Activated CD8-positive, alpha-beta memory T cell treated with anti-CD3 and anti-CD28 coated beads for 36 hours (primary cell): ENCODE measurements at regions not wholly inside any gene's neighbourhood (a gene's known extent, or its start where the extent isn't known, plus 50 kb on each side); places are given as distances from the start of the nearest gene placed in this dataset.
"Not testable (repeated sequence)": the region's sequence is repeated elsewhere in the genome, so short reads cannot be mapped to it uniquely, and the experiment has no call there.

Experiments used
- CTCF ChIA-PET: fragments of 350-600 bp; sonication (Branson Sonifier 250); formaldehyde crosslinking; loops from one replicate; lab custom pipeline; 2021; ENCODE audit warnings: antibody characterized with exemption; lab: Charles Lee
- POLR2A ChIA-PET: fragments of 350-600 bp; sonication (Branson Sonifier 250); formaldehyde crosslinking; loops from one replicate; lab custom pipeline; 2021; ENCODE audit warnings: antibody characterized with exemption; lab: Charles Lee

DNA sequence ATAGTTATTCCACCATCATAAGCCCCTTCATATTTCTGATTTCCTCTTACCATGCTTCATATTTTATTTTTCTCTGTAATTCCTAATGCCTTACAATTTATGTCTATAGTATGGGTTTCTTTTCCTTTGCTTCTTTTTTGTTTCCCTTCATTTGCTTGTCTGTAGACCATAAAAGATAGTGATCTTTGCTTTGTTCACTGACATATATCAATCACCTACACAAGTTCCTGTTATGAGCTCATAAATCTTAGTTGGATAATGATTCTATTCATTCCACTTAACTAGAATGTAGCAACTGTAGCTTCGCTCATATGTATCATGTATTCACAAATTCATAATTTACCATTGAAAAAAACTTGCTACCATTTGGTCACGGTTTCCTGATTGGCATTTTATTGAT, 388.8 kb upstream of the ATXN7L3B start:
- ChIA-PET CTCF (no interaction called here), POLR2A (no interaction called here)

DNA sequence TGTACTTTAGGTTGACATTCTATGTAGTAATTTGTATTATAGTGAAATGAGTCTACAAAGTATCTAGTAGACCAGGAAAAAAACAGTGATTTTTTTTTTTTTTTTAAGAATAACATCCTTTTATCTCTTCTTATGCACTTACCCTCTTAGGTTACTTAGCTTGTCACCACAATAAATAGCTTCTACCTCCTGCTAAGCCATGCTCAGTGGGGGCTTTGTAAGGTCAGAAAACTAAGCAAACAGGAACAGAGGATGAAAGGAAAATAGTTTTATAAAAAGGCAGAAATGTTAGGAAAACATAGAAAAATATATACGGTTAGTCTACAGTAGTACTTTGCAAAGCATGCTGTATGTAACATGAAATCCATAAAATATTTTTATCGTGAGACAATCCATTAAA, 385.3 kb upstream of the ATXN7L3B start:
- POLR2A ChIA-PET = no interaction called here
- CTCF ChIA-PET = no interaction called here

DNA sequence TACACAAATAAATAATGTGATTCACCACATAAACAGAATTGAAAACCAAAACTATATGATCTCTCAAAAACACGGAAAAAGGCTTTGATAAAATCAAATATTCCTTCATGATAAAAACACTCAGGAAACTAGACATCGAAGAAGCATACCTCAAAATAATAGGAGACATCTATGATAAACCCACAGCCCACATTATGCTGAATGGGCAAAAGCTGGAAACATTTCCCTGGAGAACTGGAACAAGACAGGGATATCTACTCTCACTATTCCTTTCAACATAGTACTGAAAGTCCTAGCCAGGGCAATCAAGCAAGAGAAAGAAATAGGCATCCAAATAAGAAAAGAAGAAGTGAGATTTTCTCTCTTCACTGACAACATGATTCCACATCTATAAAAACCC, 371.5 kb upstream of the ATXN7L3B start:
- ChIA-PET POLR2A (no interaction called here), CTCF (no interaction called here)

DNA sequence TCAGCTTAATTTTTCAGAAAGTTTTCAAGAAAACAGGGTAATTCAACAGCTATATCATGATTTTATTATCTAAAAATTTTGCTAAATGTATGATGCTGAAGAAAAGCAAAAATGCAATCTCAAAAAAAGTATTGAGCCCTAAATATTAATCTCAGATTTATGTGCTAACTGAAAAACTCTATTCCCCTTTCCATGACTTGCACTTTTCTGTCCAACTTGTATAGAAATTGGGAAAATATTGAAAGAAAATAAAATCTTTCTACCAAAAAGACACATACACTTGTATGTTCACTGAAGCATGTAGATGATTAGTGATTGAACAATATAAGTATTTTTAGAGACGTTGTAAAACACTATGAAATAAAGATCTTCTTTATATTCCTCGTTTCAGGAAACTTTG, 368.0 kb upstream of the ATXN7L3B start:
- POLR2A ChIA-PET = no interaction called here

DNA sequence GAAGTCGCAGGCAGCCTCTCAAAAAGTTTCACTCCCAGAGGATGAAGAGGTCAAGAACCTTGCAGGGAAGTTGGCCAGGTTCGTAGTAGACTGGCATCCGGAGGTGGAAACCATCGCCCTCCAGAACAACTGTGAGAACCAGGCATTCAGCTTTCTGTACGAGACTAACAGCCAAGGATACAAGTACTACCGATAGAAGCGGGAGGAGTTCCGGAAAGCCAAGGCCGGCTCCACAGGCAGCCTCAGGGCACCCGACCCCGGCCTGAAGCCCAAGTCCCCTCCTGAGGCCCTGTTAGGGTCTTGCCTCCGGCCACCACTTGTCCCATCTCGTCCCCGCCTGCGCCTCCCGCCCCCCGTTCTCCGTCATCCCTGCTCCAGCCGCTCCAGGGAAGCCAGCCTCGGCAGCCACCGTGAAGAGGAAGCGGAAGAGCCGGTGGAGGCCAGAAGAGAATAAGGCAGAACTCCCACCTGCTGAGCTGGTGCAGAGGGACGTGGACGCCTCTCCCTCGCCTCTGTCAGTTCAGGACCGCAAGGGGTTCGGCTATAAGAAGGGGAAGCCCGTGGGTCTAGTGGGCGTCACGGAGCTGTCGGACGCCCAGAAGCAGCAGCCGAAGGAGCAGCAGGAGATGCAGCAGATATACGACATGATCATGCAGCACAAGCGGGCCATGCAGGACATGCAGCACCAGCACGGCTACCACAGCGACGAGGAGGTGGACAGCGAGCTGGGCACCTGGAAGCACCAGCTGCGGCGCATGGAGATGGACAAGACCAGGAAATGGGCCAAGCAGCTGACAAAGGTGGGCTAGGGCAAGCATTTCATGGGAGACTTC, 366.8 kb upstream of the ATXN7L3B start:
- POLR2A ChIA-PET = no interaction called here
- CTCF ChIA-PET = no interaction called here

More for the DNA sequence above, 368.0 kb upstream of the ATXN7L3B start:
- CTCF ChIA-PET = no interaction called here

DNA sequence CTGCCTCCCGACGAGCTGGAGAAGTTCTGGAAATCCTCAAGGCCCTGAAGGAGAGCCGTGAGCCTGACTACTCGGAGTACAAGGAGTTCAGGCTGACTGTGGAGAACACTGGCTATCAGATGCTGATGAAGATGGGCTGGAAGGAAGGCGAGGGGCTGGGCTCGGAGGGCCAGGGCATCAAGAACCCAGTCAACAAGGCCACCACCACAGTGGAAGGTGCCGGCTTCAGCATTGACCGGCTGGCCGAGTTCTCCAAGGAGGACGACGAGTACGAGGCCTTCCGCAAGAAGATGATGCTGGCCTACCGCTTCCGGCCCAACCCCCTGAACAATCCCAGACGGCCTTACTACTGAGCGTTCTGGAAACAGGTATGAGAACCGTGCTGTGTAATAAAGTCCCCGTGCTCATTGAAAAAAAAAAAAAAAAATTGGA, 366.1 kb upstream of the ATXN7L3B start:
- POLR2A ChIA-PET = no interaction called here
- CTCF ChIA-PET = no interaction called here

DNA sequence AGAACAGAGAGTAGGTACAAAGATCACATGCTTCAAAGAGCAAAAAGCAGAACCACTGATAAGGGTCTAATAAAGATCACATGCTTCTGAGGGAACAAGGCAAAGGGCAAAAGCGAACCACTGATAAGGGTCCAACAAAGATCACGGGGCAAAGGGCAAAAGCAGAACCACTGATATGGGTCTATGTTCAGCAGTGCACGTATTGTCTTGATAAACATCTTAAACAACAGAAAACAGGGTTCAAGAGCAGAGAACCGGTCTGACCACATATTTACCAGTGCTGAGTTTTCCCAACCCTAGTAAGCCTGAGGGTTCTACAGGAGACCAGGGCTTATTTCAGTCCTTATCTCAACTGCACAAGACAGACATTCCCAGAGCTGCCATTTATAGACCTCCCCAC, 362.7 kb upstream of the ATXN7L3B start:
- POLR2A ChIA-PET, CTCF ChIA-PET: not testable (repeated sequence)

DNA sequence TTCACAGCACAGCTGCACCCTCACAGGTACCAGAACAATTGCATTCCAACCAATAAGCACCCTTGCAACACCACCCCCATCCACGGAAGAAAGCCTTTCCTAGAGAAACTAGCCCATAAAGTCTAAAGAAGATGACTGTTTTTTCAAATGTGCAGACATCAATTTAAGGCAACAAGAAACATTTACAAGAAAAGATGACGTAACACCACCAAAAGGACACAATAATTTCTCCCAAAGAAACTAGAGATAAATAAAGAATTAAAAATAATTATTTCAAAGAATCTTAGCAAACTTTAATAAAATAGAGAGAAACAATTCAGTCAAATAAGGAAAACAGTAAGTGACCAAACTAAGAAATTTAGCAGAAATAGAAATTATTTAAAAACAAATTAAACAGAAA, 352.3 kb upstream of the ATXN7L3B start:
- POLR2A ChIA-PET = no interaction called here
- CTCF ChIA-PET = no interaction called here

DNA sequence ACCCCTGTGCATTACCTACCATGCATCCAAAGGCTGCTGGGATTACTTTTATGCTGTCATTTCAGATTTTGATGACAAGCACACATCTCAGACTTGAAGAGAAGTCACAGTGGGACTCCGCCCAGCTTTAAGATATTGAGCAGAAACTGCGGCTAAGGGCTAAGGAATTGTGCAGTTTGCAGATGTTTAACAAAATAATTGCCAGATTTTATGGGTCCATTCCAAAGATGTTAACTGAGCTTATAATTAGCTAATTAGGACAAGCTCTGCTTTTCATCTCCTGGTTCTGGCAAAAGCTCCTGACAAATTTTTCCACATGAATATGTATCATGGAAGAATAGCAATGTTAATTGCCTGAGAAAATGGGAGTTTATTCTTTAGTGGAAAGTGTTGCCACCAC, 344.4 kb upstream of the ATXN7L3B start:
- ChIA-PET POLR2A (no interaction called here), CTCF (no interaction called here)

DNA sequence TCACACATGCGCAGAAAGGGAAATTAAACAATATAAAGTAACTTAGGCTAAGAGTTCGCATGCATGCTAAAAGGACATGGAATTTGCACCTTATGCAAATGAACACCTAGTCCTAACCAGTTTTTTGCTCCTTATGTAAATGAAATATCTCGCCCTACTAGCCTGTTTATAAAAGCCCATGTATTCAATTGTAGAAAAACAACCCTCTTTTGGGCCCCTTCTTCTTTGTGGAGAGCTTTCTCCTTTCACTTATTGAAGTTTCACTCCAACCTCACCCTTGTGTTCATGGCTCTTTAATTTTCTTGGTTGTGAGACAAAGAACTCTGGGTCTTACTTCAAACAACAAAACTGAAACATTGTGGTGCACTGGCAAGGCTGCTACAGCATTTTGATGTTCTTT, 333.4 kb upstream of the ATXN7L3B start:
- POLR2A ChIA-PET = no interaction called here
- CTCF ChIA-PET = no interaction called here

DNA sequence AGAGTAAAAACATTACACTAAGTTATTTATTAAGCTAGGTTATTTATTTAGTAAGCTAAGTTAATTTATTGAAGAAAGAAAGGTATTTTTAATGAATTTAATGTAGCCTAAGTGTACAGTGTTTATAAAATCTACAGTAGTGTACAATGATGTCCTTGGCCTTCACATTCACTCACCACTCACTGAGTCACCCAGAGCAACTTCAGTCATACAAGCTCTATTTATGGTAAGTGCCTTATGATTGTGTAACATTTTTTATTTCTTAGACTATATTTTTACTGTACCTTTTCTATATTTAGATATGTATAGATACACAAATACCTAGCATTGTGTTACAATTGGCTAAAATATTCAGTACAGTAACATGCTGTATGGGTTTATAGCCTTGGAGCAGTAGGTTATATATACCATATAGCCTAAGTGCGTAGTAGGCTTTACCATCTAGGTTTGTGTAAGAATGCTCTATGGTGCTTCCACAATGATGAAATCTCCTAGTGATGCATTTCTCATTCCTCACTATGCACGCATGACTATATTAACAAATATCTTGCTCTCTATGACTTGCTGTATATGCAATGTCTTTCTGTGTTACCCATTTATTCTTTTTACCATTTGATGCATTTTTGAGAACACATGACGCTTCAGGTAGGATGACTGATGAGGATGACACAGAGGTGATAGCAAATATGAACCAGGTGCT, 309.6 kb upstream of the ATXN7L3B start:
- CTCF ChIA-PET = no interaction called here

DNA sequence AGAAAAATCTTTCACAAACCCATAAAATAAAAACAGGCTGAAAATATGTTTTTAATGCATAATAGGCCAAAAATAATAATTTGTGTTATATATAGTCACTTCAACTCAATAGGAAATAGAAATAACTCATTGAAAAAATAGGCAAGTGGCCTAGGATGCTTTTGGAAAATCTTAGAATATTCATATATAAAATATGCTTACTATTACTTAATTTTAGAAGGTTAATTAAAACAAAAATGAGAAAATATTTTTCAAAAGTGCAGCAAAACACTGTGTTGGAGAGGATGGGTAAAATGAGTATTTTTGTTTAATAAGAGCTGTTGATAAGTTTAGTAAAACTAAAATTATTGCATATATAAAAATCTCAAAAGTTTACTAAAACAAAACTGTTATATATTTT, 308.0 kb upstream of the ATXN7L3B start:
- CTCF ChIA-PET = no interaction called here
- POLR2A ChIA-PET = no interaction called here

More for the DNA sequence above, 309.6 kb upstream of the ATXN7L3B start:
- POLR2A ChIA-PET = no interaction called here

DNA sequence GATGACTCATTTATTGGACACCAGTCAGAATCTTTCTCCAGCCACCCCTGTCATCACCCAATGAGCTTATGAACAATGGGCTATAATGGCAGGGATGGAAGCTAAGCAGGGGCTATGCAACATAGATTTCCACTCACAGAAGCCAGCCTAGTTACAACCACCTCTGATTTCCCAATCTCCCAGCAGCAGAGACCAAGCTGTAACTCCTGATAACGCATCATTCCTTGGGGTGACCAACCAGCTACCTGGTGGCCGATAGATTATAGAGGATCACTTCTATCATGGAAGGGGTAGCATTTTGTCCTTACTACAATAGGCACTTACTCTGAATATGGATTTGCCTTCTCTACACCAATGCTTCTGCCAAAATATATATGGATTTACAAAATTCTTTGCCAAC, 302.3 kb upstream of the ATXN7L3B start:
- POLR2A ChIA-PET = no interaction called here
- CTCF ChIA-PET = no interaction called here

DNA sequence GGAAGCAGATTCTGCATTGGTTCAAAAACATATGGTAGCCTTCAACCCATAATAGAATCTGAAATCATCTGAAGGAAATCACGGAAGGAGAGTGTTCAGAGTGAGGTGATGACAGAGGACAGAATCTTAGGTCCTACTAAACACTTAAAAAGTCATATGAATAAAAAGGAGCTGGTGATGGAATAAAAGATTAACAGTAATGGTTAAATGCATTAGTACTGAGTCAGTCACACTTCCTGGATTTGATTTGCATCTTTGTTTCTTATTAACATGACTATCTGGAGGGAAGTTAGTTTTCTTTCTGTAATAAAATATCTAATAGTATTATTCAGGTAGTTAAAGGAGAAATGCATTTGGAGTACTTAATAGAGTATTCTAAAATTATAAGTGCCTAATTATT, 296.3 kb upstream of the ATXN7L3B start:
- ChIA-PET CTCF (no interaction called here), POLR2A (no interaction called here)

DNA sequence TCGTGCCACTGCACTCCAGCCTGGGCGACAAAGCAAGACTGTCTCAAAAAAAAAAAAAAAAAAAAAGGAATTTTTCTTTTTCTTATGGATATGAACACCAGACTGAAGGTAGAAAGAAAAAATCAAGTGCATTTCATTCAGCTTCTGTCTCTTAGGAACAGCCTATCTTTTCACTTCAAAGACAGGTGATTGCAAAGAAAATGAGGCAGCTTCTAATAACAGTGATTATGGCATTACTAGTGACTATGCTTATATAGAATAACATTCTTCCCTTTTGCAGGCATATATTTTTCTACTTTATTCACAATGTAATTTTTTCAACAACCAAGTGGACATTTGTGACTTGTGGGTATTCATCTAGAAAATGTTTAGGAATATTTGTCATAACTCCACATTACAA, 295.5 kb upstream of the ATXN7L3B start:
- ChIA-PET CTCF (no interaction called here), POLR2A (no interaction called here)

DNA sequence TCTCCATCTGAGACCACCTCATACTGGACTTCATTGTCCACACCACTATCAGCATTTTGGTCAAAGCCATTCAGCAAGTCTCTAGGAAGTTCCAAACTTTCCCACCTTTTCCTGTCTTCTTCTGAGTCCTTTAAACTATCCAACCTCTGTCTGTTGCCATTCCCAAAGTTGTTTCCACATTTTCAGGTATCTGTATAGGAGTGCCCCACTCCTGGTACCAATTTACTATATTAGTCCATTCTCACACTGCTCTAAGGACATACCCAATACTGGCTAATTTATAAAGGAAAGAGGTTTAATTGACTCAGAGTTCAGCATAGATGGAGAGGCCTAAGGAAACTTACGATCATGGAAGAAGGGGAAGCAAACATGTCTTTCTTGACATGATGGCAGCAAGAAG, 292.2 kb upstream of the ATXN7L3B start:
- ChIA-PET POLR2A (no interaction called here), CTCF (no interaction called here)

DNA sequence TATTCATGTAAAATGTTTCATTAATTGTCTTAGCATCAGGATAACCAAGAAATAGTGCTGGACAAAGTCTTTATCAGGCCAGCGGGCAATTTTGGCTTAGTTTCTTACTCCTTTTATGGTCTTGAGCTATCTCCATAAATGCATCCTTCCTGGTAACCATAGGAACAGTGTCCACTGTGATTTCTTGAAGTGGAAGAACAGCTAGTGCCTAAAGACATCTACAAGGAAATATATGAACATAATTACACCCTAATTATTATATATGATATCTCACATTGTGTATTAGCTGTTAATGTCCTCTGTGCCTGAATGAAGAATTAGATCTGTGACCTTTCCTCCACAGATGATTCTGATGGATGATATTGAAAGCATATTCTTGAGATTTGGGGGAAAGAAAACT, 286.7 kb upstream of the ATXN7L3B start:
- ChIA-PET POLR2A (no interaction called here), CTCF (interaction anchor here (0.6 kb wide), 1 partner anchor 724 kb away, joined by 3 read pairs; no protein-coding TSS in a partner anchor)

DNA sequence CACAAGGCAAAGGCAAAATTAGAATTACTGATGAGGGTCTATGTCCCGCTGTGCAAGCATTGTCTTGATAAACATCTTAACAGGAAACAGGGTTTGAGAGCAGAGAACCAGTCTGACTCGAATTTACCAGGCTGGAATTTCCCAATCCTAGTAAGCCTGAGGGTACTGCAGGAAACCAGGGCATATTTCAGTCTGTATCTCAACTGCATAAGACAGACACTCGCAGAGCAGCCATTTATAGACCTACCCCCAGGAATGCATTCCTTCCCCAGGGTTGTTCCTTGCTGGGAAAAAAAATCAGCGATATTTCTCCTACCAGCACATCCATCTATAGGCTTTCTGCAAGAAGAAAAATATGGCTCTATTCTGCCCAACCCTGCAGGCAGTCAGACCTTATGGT, 283.8 kb upstream of the ATXN7L3B start:
- CTCF ChIA-PET, POLR2A ChIA-PET: not testable (repeated sequence)

DNA sequence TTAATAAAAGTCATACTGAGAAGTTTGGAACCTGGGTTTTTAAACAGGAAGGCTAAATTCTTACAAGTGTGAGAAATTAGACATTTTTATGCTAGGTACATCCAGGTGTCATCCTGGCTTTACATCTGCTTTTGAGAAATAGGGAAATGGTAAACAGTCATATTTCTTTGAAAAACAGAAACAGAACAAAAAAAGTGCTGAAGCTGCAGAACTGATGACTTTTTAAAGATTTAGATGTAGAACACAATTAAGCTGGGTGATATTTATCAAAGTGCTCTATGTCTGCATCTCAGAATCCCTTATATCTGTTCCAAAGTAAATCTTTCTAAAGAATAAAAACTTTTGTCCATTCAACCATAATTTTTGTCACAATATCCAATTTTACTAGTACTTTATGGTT, 282.9 kb upstream of the ATXN7L3B start:
- ChIA-PET CTCF (no interaction called here), POLR2A (no interaction called here)

DNA sequence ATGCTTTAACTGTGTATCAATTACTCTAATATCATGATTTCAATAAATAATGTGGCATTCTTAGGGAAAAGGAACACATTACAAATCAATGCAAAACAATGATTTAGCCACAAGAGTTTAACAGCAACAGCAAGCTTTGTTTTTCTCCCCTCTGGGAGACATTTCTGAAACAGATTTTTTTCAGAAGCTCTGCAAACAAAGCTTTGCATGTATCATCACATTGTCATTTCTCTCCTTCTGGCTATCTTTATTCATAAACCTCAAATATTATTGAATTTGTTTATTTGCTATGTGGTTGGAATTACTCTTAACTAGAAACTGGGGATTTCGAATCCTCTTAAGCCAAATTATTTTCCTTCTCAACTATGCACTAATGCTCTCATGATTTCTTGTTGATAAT, 278.4 kb upstream of the ATXN7L3B start:
- ChIA-PET POLR2A (no interaction called here), CTCF (no interaction called here)

DNA sequence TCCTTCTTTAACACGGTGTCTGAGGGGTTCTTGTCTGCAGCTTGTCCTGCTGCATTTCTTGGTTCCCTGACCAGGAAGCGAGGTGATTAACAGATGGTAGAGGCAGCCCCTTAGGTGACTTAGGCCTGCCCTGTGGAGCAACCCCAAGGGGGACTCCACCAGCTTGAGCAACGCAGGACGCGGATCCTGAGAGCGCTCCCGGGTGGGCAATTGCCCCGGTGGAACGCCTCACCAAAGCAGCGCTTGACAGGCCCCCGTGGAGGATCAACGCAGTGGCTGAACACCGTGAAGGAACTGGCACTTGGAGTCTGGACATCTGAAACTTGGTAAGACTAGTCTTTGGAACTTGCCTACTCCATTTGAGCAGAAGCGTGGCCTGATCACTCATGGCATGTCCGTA, 272.9 kb upstream of the ATXN7L3B start:
- ChIA-PET CTCF (no interaction called here), POLR2A (no interaction called here)
